Caco-2 (cell line): ENCODE measurements at regions not wholly inside any gene's neighbourhood (a gene's known extent, or its start where the extent isn't known, plus 50 kb on each side); places are given as distances from the start of the nearest gene placed in this dataset.
A peak's percentile ranks its signal among the peaks of the same experiment; 100 is the strongest.

ENCODE experiments used
- BruUV-seq: library from RNA; stranded (reverse); fragments of 400-500 nt; replicated peaks from 2 replicates; lab custom pipeline; 2021; lab: Mats Ljungman, UMichigan
- CTCF ChIA-PET: fragments of 300-600 bp; sonication (Branson Sonifier 250); formaldehyde crosslinking; loops from one replicate; lab custom pipeline; 2022; ENCODE audit warnings: antibody characterized with exemption; lab: Charles Lee
- POLR2A ChIA-PET: fragments of 300-600 bp; sonication (Branson Sonifier 250); formaldehyde crosslinking; loops from one replicate; lab custom pipeline; 2022; ENCODE audit warnings: antibody characterized with exemption; lab: Charles Lee
- DNase-seq, 2 experiments: peaks; one replicate each; pipeline versions ENCODE4 v3.0.0 to v3.0.0-alpha.2; 2020 to 2022
- H3K27me3 ChIP-seq: replicated peaks from 2 replicates; pipeline ENCODE4 v1.6.0; 2011; ENCODE audit warnings: low read length; ENCODE audit not compliant: control insufficient read depth, insufficient read depth
- H3K36me3 ChIP-seq: 2 replicates; pipeline ENCODE4 v1.5.1; 2011; ENCODE audit warnings: low read length; ENCODE audit not compliant: control insufficient read depth, insufficient read depth
- H3K4me1 ChIP-seq: fragments of 250-450 bp; sonication (Bioruptor Pico); 2 replicates; pipeline ENCODE4 v1.5.1; 2020; ENCODE audit warnings: mild to moderate bottlenecking
- H3K4me3 ChIP-seq: 2 replicates; pipeline ENCODE4 v1.5.1; 2011; ENCODE audit warnings: low read depth, mild to moderate bottlenecking, control low read depth, low read length
- H3K9me3 ChIP-seq: fragments of 250-450 bp; sonication (Bioruptor Pico); 2 replicates; pipeline ENCODE4 v1.5.1; 2020; ENCODE audit warnings: mild to moderate bottlenecking, moderate library complexity
- H3K27ac Mint-ChIP-seq: one replicate; pipeline ENCODE4 v1.8.0; 2022; ENCODE audit warnings: mixed read lengths; ENCODE audit not compliant: unreplicated experiment
- H3K27me3 Mint-ChIP-seq: one replicate; pipeline ENCODE4 v1.8.0; 2022; ENCODE audit warnings: mixed read lengths; ENCODE audit not compliant: insufficient read depth, unreplicated experiment
- H3K36me3 Mint-ChIP-seq: one replicate; pipeline ENCODE4 v1.8.0; 2022; ENCODE audit warnings: mild to moderate bottlenecking, mixed read lengths; ENCODE audit not compliant: insufficient read depth, unreplicated experiment
- H3K4me1 Mint-ChIP-seq: one replicate; pipeline ENCODE4 v1.8.0; 2022; ENCODE audit warnings: low read depth, mixed read lengths; ENCODE audit not compliant: unreplicated experiment
- H3K4me3 Mint-ChIP-seq: one replicate; pipeline ENCODE4 v1.8.0; 2022; ENCODE audit warnings: mild to moderate bottlenecking, moderate library complexity, mixed read lengths; ENCODE audit not compliant: unreplicated experiment
- H3K9me3 Mint-ChIP-seq: one replicate; pipeline ENCODE4 v1.8.0; 2022; ENCODE audit warnings: mixed read lengths; ENCODE audit not compliant: unreplicated experiment
- intact Hi-C: fragments of 100-400 bp; cut with micrococcal nuclease; formaldehyde crosslinking; loops from one replicate; pipeline ENCODE4 v1.10.0; 2022; ENCODE audit not compliant: unreplicated experiment
- TF ChIP-seq, protein P1 (sequence below), 2 experiments: fragments of 200-600 bp in 1 of 2; IDR thresholded peaks; 1 replicate in 1 of 2; 2 replicates in 1 of 2; pipeline versions ENCODE4 v1.5.1 to v1.8.0; 2011 to 2022; ENCODE audit warnings: antibody characterized with exemption in 1 of 2, control low read depth in 1 of 2, inconsistent platforms in 1 of 2, low read depth in 1 of 2, low read length in 1 of 2, mild to moderate bottlenecking in 1 of 2, moderate library complexity in 1 of 2; ENCODE audit not compliant: insufficient read depth in 1 of 2, severe bottlenecking in 1 of 2, unreplicated experiment in 1 of 2

DNA sequence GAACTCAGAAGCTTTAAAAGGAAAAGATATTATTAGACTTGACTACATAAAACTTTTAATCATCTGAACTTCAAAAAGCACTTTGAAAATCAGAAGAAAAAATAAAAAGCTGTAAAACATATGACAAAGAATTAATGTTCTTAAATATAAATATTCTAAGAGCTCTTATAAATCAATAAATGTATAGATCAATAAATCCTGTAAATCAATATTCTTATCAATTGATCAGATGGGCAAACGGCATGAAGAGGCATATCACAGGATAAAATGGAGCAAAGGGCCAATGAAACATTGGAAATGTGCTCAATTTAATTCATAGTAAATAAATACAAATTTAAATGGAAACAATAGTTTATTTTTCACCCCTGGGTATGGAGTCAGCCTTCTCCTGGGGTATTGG, 66.1 kb upstream of the SMYD2 start:
- Mint-ChIP-seq H3K9me3 (no peaks in the 10 kb centered on the region), H3K4me1 (peaks cover 46% of the 10 kb centered on the region), H3K36me3 (peaks cover 6% of the 10 kb centered on the region), H3K4me3 (no peak overlapping the region), H3K27me3 (no peaks in the 10 kb centered on the region), H3K27ac (peak overlapping the region; percentile 83)
- ChIA-PET POLR2A (interaction anchor here (0.8 kb wide), 1 partner anchor 36 kb away, joined by 4 read pairs; no protein-coding TSS in a partner anchor), CTCF (interaction anchor here (0.7 to 2.9 kb wide), 12 partner anchors 12 to 974 kb away, joined by 3 to 99 read pairs (median 6); no protein-coding TSS in a partner anchor)
- BruUV-seq, result no TSS peak
- Histone ChIP-seq H3K4me3 (no peak overlapping the region), H3K27me3 (no peaks in the 10 kb centered on the region), H3K9me3 (no peaks in the 10 kb centered on the region), H3K36me3 (no peaks in the 10 kb centered on the region), H3K4me1 (peaks cover 70% of the 10 kb centered on the region)
- TF ChIP-seq, protein P1, sequence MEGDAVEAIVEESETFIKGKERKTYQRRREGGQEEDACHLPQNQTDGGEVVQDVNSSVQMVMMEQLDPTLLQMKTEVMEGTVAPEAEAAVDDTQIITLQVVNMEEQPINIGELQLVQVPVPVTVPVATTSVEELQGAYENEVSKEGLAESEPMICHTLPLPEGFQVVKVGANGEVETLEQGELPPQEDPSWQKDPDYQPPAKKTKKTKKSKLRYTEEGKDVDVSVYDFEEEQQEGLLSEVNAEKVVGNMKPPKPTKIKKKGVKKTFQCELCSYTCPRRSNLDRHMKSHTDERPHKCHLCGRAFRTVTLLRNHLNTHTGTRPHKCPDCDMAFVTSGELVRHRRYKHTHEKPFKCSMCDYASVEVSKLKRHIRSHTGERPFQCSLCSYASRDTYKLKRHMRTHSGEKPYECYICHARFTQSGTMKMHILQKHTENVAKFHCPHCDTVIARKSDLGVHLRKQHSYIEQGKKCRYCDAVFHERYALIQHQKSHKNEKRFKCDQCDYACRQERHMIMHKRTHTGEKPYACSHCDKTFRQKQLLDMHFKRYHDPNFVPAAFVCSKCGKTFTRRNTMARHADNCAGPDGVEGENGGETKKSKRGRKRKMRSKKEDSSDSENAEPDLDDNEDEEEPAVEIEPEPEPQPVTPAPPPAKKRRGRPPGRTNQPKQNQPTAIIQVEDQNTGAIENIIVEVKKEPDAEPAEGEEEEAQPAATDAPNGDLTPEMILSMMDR (IDR thresholded peaks at IDR 0.05; ENCODE audit: insufficient read depth in 1 of 2, low read depth in 1 of 2, low read length in 1 of 2, severe bottlenecking in 1 of 2, unreplicated experiment in 1 of 2), result no peak
- DNase-seq, result no peak
- intact Hi-C loops, result loop anchor here (1.0 to 10.0 kb wide), 9 partner anchors 46 to 930 kb away; no protein-coding TSS in a partner anchor

DNA sequence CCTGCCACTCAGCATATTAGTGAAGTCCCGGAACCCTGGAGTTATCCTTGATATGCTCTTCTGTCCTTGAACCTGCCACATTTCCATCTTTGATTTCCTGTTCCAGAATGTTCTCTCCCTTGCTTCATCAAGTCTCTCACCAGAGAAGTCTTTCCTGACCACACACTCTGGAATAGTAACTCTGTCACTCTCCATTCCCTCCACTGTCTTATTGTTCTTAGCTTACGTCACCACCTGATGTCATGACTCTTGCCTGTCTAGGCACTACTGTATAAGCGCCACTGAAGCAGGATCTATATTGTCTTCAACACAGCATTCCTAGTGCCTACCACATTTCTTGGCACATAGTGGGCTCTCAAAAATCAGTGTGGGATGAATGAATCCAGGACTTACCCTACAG, 65.4 kb upstream of the SMYD2 start:
- H3K4me1 ChIP-seq, result peaks cover 76% of the 10 kb centered on the region
- peak overlapping the region; percentile 13 for H3K4me3 Mint-ChIP-seq
- peaks cover 6% of the 10 kb centered on the region for H3K36me3 Mint-ChIP-seq
- H3K9me3 Mint-ChIP-seq, result no peaks in the 10 kb centered on the region
- no peaks in the 10 kb centered on the region for H3K27me3 Mint-ChIP-seq
- H3K36me3 ChIP-seq, result no peaks in the 10 kb centered on the region
- peak overlapping the region; percentile 83 for H3K27ac Mint-ChIP-seq
- POLR2A ChIA-PET, result no interaction called here
- no TSS peak for BruUV-seq
- H3K4me1 Mint-ChIP-seq, result peaks cover 52% of the 10 kb centered on the region
- no peak for DNase-seq
- no peak overlapping the region for H3K4me3 ChIP-seq
- no peaks in the 10 kb centered on the region for H3K27me3 ChIP-seq
- intact Hi-C loops, result loop anchor here (5.0 to 10.0 kb wide), 2 partner anchors 292 to 929 kb away; no protein-coding TSS in a partner anchor
- H3K9me3 ChIP-seq, result no peaks in the 10 kb centered on the region
- TF ChIP-seq, protein P1 (IDR thresholded peaks at IDR 0.05; ENCODE audit: insufficient read depth in 1 of 2, low read depth in 1 of 2, low read length in 1 of 2, severe bottlenecking in 1 of 2, unreplicated experiment in 1 of 2), result no peak
- CTCF ChIA-PET, result no interaction called here

DNA sequence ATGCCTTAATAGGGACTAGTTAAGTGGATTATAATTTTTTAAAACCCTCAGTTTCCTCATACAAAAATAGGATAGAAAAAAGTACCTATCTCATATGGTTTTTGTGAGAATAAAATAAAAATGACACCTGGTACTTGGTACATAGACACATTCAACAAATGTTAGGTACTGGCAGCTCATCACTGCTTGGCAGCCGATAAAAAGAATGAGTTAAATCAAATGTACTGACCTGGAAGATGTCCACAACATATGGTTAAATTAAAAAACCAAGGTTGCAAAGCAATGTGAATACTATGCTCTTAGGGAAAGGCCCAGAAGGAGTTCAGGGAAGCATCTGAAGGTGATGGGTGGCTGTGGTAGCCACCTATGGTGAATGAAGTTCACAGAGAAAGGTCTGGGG, 64.9 kb upstream of the SMYD2 start:
- Mint-ChIP-seq H3K9me3 (no peaks in the 10 kb centered on the region), H3K27me3 (no peaks in the 10 kb centered on the region), H3K36me3 (peaks cover 6% of the 10 kb centered on the region), H3K4me3 (peak overlapping the region; percentile 28), H3K27ac (peak overlapping the region; percentile 83), H3K4me1 (peaks cover 52% of the 10 kb centered on the region)
- BruUV-seq, result no TSS peak
- H3K9me3 ChIP-seq, result no peaks in the 10 kb centered on the region
- H3K27me3 ChIP-seq, result no peaks in the 10 kb centered on the region
- POLR2A ChIA-PET, result no interaction called here
- H3K4me1 ChIP-seq, result peaks cover 80% of the 10 kb centered on the region
- H3K36me3 ChIP-seq, result no peaks in the 10 kb centered on the region
- H3K4me3 ChIP-seq, result no peak overlapping the region
- no peak for DNase-seq
- intact Hi-C loops, result loop anchor here (1.0 to 10.0 kb wide), 5 partner anchors 18 to 929 kb away; no protein-coding TSS in a partner anchor
- TF ChIP-seq, protein P1 (IDR thresholded peaks at IDR 0.05; ENCODE audit: insufficient read depth in 1 of 2, low read depth in 1 of 2, low read length in 1 of 2, severe bottlenecking in 1 of 2, unreplicated experiment in 1 of 2), result no peak
- CTCF ChIA-PET, result interaction anchor here (1.1 kb wide), 1 partner anchor 10 kb away, joined by 4 read pairs; no protein-coding TSS in a partner anchor
